Fibroblast of pulmonary artery (primary cell): ENCODE measurements at regions not wholly inside any gene's neighbourhood (a gene's known extent, or its start where the extent isn't known, plus 50 kb on each side); places are given as distances from the start of the nearest gene placed in this dataset.

ENCODE experiments used
- DNase-seq: peaks from one replicate; pipeline ENCODE4 v3.0.0-alpha.2; 2010; ENCODE audit warnings: low read depth
- H3K4me3 ChIP-seq: replicated peaks from 2 replicates; pipeline ENCODE4 v1.5.1; 2011; ENCODE audit warnings: low read depth, mild to moderate bottlenecking, control low read depth, low read length, moderate library complexity
- TF ChIP-seq, protein P1 (sequence below): IDR thresholded peaks from 2 replicates; pipeline ENCODE4 v1.5.1; 2011; ENCODE audit warnings: mild to moderate bottlenecking, control low read depth, low read length, inconsistent platforms; ENCODE audit errors: missing control alignments

DNA sequence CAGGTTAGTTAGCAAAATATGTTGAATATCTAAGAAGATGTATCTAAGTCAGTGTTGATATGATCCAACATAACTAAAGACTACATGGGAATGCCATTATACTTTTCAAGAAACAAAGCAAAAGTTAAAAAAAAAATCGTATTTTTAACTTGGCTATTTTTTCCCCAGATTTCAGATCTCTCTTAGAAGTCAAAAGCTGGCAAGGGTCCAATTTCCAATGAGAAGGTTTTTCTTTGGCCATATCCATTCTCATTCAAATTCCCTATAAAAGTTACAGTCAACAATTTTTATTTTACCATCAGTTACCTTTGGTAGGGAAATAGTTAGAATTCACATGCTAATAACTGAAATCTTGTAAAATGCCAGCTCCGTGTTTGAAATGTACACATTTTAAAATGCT is 70.5 kb upstream of the FAT3 start:
- TF ChIP-seq, protein P1, sequence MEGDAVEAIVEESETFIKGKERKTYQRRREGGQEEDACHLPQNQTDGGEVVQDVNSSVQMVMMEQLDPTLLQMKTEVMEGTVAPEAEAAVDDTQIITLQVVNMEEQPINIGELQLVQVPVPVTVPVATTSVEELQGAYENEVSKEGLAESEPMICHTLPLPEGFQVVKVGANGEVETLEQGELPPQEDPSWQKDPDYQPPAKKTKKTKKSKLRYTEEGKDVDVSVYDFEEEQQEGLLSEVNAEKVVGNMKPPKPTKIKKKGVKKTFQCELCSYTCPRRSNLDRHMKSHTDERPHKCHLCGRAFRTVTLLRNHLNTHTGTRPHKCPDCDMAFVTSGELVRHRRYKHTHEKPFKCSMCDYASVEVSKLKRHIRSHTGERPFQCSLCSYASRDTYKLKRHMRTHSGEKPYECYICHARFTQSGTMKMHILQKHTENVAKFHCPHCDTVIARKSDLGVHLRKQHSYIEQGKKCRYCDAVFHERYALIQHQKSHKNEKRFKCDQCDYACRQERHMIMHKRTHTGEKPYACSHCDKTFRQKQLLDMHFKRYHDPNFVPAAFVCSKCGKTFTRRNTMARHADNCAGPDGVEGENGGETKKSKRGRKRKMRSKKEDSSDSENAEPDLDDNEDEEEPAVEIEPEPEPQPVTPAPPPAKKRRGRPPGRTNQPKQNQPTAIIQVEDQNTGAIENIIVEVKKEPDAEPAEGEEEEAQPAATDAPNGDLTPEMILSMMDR: no peak
- no peak for DNase-seq
- no peak overlapping the region for H3K4me3 ChIP-seq

DNA sequence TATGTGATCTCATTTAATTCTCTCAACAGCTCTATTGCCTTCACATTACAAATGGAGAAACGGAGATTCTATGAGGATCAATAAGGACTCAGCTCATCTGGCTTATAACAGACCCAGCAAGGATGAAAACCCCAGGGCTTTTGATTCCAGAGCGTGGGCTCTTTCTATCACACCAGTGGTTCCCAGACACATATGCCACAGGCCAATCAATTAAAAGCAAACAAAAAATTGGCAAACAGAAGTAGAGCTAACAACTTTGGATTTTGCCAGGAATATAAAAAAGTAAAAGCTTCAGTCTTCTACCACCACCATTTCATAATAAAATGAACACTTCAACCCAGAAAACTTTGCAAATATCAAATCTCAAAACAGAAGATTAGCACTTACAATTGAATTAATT is 71.1 kb upstream of the FAT3 start:
- no peak for DNase-seq
- TF ChIP-seq, protein P1: no peak
- no peak overlapping the region for H3K4me3 ChIP-seq

DNA sequence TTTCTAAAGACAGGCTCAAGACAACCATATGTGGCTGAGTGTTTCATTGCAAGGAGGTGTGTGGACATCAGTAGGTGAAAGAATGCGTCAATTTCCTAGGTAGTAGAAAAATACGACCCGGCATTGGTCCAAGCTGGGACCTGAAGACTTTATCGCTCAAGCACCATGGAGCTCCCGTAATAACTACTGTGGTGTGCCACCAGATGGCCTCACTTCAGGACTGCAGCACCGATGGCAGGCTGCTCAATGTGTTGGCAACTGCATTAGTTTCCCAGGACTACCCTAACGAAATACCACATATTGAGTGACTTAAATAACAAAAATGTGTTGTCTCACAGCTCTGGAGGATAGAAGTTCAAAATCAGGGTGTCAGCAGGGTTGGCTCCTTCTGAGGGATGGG is 72.4 kb upstream of the FAT3 start:
- TF ChIP-seq, protein P1: no peak
- H3K4me3 ChIP-seq: no peak overlapping the region
- DNase-seq: no peak

DNA sequence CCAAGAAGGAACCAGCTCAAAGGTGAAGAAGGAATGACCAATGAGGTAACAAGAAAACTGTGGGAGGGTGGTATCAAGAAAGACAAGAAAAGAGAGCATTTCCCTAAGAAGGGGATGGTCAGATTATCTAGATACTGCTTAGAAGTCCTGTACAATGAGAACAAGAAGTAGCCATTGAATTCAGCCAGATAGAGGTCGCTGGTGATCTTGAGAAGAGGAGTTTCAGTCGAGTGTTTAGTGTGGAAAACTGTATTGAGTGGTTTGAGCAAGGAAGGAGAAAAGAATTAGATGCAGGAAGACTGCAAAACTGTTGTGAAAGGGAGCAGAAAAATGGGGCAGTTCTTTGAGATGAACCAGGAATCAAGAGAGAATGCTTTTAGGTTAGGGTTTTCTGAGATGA is 74.6 kb upstream of the FAT3 start:
- no peak overlapping the region for H3K4me3 ChIP-seq
- TF ChIP-seq, protein P1: no peak
- no peak for DNase-seq

DNA sequence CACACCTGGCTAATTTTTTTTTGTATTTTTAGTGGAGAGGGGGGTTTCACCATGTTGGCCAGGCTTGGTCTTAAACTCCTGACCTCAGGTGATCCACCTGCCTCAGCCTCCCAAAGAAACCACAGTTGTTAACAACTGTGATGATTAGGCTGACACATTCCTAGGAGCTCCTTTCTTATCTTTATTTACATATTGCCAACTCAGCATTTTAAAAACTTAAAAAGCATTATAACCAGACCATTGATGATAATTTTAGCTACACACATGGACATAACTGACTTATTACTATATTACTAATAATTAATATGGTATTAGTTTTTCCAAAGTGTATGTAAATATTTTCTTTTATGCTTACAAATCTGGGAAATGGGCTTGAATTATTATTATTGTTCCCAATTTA is 82.9 kb upstream of the FAT3 start:
- TF ChIP-seq, protein P1: no peak
- no peak for DNase-seq
- no peak overlapping the region for H3K4me3 ChIP-seq

DNA sequence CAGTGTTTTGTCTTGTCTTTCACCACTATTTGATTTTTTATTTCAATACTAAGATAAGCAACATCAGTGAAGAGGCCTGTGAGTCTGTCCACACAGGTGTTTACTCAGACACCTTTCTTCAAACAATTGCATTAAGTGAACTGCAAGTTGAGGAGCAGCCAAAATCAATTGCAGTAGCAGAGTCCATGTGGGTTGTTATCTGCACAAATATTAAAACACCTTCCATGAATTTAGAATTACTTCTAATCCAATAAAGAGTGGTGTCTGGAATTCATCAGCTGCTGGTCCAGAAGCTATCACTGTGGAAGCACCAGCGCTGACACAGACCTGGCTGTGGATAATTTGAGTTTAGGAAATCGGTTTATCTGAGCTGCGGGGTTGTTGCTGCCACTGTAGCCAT is 83.5 kb upstream of the FAT3 start:
- TF ChIP-seq, protein P1: no peak
- no peak for DNase-seq
- no peak overlapping the region for H3K4me3 ChIP-seq

DNA sequence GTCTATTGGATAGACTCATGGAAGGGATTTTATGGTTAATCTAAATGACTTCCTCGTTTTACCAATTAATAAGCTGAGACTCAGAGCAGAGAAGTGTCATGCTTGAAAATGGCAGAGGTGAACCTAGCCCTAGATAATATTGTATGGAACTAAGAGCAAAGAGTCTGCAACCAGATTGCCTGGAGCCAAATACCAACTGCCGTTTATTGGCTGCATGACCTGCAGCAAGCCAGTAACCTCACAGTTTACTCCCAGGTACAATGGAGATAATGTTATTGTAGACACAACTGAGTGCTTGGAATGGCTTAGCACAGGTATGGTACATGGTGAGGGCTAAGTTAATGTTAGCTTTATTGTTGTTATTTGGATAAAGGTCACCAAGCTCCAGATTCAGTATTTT is 84.6 kb upstream of the FAT3 start:
- TF ChIP-seq, protein P1: no peak
- no peak overlapping the region for H3K4me3 ChIP-seq
- DNase-seq: no peak
